Esophagus muscularis mucosa (tissue), 4 donors: ENCODE measurements at regions not wholly inside any gene's neighbourhood (a gene's known extent, or its start where the extent isn't known, plus 50 kb on each side); places are given as distances from the start of the nearest gene placed in this dataset.

Experiments
- DNase-seq: peaks from one replicate; pipeline ENCODE4 v3.0.0-alpha.2; 2017; ENCODE audit errors: extremely low spot score
- H3K27ac ChIP-seq, 4 donors: fragments of 200-600 bp; sonication (generic); replicated peaks in 1 of 4; 1 replicate in 3 of 4; 2 replicates in 1 of 4; pipeline ENCODE4 v1.5.1; 2016 to 2019; ENCODE audit warnings: mild to moderate bottlenecking in 1 of 4
- H3K27me3 ChIP-seq, 4 donors: fragments of 200-600 bp; sonication (generic); one replicate each; pipeline versions ENCODE4 v1.5.1 to v1.6.0; 2016 to 2019
- H3K36me3 ChIP-seq, 4 donors: fragments of 200-600 bp; sonication (generic); one replicate each; pipeline ENCODE4 v1.5.1; 2016 to 2019
- H3K4me1 ChIP-seq, 4 donors: fragments of 200-600 bp; sonication (generic); one replicate each; pipeline ENCODE4 v1.5.1; 2016 to 2019
- H3K4me3 ChIP-seq, 4 donors: fragments of 200-600 bp; sonication (generic); 1 replicate in 2 of 4; 2 replicates in 2 of 4; pipeline ENCODE4 v1.5.1; 2016 to 2019; ENCODE audit warnings: mild to moderate bottlenecking in 4 of 4, moderate library complexity in 1 of 4
- H3K9me3 ChIP-seq, 4 donors: fragments of 200-600 bp; sonication (generic); 1 replicate in 3 of 4; 2 replicates in 1 of 4; pipeline ENCODE4 v1.5.1; 2016 to 2019
- EP300 ChIP-seq: sonication (generic); formaldehyde crosslinking; IDR thresholded peaks from one replicate; pipeline ENCODE4 v1.6.1; 2017; ENCODE audit warnings: antibody characterized with exemption
- POLR2A ChIP-seq: fragments of 450-650 bp; IDR thresholded peaks from one replicate; pipeline ENCODE4 v1.6.1; 2017; ENCODE audit warnings: antibody characterized with exemption, moderate library complexity, mild to moderate bottlenecking, low read depth
- POLR2AphosphoS5 ChIP-seq, 2 donors: sonication (generic); formaldehyde crosslinking; IDR thresholded peaks; one replicate each; pipeline ENCODE4 v1.6.1; 2017; ENCODE audit warnings: antibody characterized with exemption in 2 of 2
- WGBS: methylation state at CpG from one replicate; pipeline ENCODE4 v1.1.5; 2018; 5-methylcytosine and 5-hydroxymethylcytosine counted together
- intact Hi-C: fragments of 100-400 bp; cut with DNase I; formaldehyde crosslinking; loops from one replicate; pipeline ENCODE4 v1.15.1; 2023
- TF ChIP-seq, protein P1 (sequence below), 3 experiments: fragments of 200-600 bp in 2 of 3; fragments of 450-650 bp in 1 of 3; sonication (generic) in 2 of 3; IDR thresholded peaks; one replicate each; pipeline ENCODE4 v1.5.1; 2017 to 2019; ENCODE audit warnings: antibody characterized with exemption in 3 of 3, mild to moderate bottlenecking in 2 of 3, moderate library complexity in 1 of 3

DNA sequence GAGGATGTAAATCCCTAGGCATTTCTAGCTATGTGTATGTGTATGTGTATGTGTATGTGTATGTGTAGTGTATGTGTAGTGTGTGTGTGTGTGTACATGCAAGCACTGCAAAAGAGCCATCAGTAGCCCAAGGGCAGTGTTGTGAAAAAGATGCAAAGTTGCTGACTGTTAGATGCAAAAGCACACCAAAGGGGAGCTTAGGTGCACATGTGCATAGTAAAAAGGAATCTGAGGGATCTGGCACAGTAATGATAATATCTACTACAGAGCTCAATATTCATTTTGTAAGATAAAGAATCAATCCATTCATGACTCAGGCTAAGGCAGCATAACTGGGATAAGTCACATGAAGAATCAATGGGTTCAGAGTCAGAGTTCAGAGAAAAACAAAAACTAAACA lies 80.2 kb downstream of the TMEM47 start:
- TF ChIP-seq, protein P1, sequence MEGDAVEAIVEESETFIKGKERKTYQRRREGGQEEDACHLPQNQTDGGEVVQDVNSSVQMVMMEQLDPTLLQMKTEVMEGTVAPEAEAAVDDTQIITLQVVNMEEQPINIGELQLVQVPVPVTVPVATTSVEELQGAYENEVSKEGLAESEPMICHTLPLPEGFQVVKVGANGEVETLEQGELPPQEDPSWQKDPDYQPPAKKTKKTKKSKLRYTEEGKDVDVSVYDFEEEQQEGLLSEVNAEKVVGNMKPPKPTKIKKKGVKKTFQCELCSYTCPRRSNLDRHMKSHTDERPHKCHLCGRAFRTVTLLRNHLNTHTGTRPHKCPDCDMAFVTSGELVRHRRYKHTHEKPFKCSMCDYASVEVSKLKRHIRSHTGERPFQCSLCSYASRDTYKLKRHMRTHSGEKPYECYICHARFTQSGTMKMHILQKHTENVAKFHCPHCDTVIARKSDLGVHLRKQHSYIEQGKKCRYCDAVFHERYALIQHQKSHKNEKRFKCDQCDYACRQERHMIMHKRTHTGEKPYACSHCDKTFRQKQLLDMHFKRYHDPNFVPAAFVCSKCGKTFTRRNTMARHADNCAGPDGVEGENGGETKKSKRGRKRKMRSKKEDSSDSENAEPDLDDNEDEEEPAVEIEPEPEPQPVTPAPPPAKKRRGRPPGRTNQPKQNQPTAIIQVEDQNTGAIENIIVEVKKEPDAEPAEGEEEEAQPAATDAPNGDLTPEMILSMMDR (IDR thresholded peaks at IDR 0.05): no peak
- TF ChIP-seq POLR2AphosphoS5 (IDR thresholded peaks at IDR 0.05): no peak
- TF ChIP-seq POLR2A: no peak
- TF ChIP-seq EP300: no peak
- intact Hi-C loops: no loop called here
- no peak overlapping the region for H3K4me3 ChIP-seq
- no peaks in the 10 kb centered on the region for H3K4me1 ChIP-seq
- no peaks in the 10 kb centered on the region for H3K36me3 ChIP-seq
- no peaks in the 10 kb centered on the region for H3K9me3 ChIP-seq
- no peak for DNase-seq
- no peaks in the 10 kb centered on the region for H3K27me3 ChIP-seq
- H3K27ac ChIP-seq: no peak overlapping the region

DNA sequence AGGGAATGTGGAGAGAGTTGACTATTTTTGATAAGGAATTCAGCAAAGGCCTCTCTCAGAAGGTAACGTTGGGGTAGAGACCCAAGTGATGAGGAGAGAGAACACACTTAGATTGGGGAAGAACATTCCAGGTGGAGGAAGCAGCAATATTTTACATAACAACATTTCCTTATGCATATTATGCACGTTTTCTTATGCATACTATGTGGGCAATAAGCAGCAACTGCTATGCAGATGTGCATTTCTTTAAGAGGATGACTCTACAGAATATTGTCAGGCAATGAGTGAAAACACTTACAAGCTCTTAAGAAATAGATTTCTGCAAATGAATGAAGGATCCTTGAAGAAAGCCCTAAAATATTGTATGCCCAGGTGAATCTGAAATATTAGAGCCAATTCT lies 91.1 kb downstream of the TMEM47 start:
- 39% methylated on average over 2 of the region's 2 CpGs for WGBS
- TF ChIP-seq, protein P1 (IDR thresholded peaks at IDR 0.05): no peak
- TF ChIP-seq POLR2A (no peak), EP300 (no peak), POLR2AphosphoS5 (IDR thresholded peaks at IDR 0.05) (no peak)
- H3K9me3 ChIP-seq: peaks cover 0 to 5% (median 0%) of the 10 kb centered on the region in 4 donors
- no peaks in the 10 kb centered on the region for H3K4me1 ChIP-seq
- no peak overlapping the region for H3K27ac ChIP-seq
- no peak overlapping the region for H3K4me3 ChIP-seq
- no peaks in the 10 kb centered on the region for H3K36me3 ChIP-seq
- H3K27me3 ChIP-seq: peaks cover 0 to 3% (median 0%) of the 10 kb centered on the region in 4 donors
- no peak for DNase-seq
- intact Hi-C loops: no loop called here

DNA sequence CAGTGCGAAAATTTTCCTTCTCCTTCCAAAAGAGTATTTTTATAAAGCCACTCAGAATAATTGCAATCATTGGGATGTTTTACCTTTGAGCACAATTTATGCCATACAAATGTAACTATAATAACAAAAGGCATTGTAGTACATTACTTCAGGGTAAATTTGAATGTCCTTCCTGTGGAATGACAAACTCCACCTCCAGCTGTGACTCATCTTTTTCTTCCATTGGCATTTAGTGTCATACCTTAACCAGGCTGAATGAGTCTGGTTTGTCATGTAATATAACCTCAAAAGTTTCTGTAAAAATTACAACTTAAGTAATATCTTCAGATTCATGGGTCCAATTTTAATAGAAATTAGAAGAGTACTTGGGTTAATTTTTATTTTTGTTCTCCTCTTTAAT lies 93.3 kb downstream of the TMEM47 start:
- DNase-seq: no peak
- TF ChIP-seq POLR2AphosphoS5 (IDR thresholded peaks at IDR 0.05) (no peak), EP300 (no peak), POLR2A (no peak)
- TF ChIP-seq, protein P1 (IDR thresholded peaks at IDR 0.05): no peak
- WGBS: 77% methylated on average over 1 of the region's 1 CpG
- Histone ChIP-seq H3K36me3 (no peaks in the 10 kb centered on the region), H3K27me3 (peaks cover 0 to 3% (median 0%) of the 10 kb centered on the region in 4 donors), H3K4me1 (no peaks in the 10 kb centered on the region), H3K27ac (no peak overlapping the region), H3K9me3 (no peaks in the 10 kb centered on the region), H3K4me3 (no peak overlapping the region)
- intact Hi-C loops: no loop called here

DNA sequence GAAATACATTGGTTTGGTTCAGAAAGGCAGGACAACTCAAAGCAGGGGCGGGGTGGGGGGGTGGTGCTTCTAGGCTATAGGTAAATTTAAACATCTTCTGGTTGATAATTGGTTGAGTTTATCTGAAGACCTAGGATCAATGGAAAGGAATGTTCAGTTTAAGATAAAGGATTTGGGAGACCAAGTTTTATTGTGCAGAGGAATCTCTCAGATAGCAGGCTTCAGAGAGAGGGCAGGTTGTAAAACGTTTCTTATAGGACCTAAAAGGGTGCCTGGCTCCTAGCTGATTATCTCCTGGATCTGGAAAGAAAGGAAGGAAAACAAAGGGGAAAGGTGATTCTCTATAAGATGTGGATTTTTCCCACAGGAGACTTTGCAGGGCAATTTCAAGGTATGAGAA lies 94.0 kb downstream of the TMEM47 start:
- intact Hi-C loops: no loop called here
- no peaks in the 10 kb centered on the region for H3K9me3 ChIP-seq
- 32% methylated on average over 2 of the region's 2 CpGs for whole genome bisulfite sequencing
- H3K36me3 ChIP-seq: no peaks in the 10 kb centered on the region
- TF ChIP-seq POLR2A (no peak), EP300 (no peak), POLR2AphosphoS5 (IDR thresholded peaks at IDR 0.05) (no peak)
- TF ChIP-seq, protein P1 (IDR thresholded peaks at IDR 0.05): no peak
- peaks cover 0 to 3% (median 0%) of the 10 kb centered on the region in 4 donors for H3K27me3 ChIP-seq
- no peaks in the 10 kb centered on the region for H3K4me1 ChIP-seq
- no peak overlapping the region for H3K27ac ChIP-seq
- no peak overlapping the region for H3K4me3 ChIP-seq
- DNase-seq: no peak

DNA sequence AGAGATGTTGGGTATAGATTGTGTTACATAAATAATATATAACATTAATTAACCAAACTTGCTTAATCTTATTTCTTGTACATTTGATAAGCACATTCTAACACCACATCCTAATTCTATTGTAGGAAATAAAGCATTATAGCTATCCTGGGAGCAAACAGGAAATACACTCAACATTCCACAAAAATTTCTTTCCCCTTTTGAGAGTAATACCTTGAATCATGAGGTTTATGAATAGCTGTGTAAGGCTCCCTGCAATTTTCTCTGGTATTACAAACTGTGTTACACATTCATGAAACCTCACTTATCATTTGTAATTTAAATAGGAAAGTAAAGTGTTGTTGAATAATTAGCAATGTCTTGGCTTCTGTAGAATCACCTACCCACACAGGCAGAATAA lies 95.1 kb downstream of the TMEM47 start:
- Histone ChIP-seq H3K4me3 (no peak overlapping the region), H3K36me3 (no peaks in the 10 kb centered on the region), H3K4me1 (no peaks in the 10 kb centered on the region), H3K27me3 (peaks cover 0 to 3% (median 0%) of the 10 kb centered on the region in 4 donors), H3K9me3 (no peaks in the 10 kb centered on the region), H3K27ac (no peak overlapping the region)
- TF ChIP-seq POLR2AphosphoS5 (IDR thresholded peaks at IDR 0.05) (no peak), POLR2A (no peak), EP300 (no peak)
- TF ChIP-seq, protein P1 (IDR thresholded peaks at IDR 0.05): no peak
- intact Hi-C loops: no loop called here
- DNase-seq: no peak
